Gastrocnemius medialis (tissue), 4 donors: ENCODE measurements at regions not wholly inside any gene's neighbourhood (a gene's known extent, or its start where the extent isn't known, plus 50 kb on each side); places are given as distances from the start of the nearest gene placed in this dataset.

ENCODE experiments used
- POLR2A ChIP-seq, 2 donors: fragments of 450-650 bp; IDR thresholded peaks; one replicate each; pipeline ENCODE4 v1.6.1; 2017; ENCODE audit warnings: antibody characterized with exemption in 2 of 2, mild to moderate bottlenecking in 2 of 2, moderate library complexity in 2 of 2
- TF ChIP-seq, protein P1 (sequence below), 5 experiments: fragments of 450-650 bp in 3 of 5; fragments of 200-600 bp in 2 of 5; sonication (generic) in 2 of 5; IDR thresholded peaks in 4 of 5; conservative IDR thresholded peaks in 1 of 5; 1 replicate in 4 of 5; 2 replicates in 1 of 5; pipeline ENCODE4 v1.5.1; 2016 to 2019; ENCODE audit warnings: antibody characterized with exemption in 5 of 5, mild to moderate bottlenecking in 3 of 5, moderate library complexity in 3 of 5

- TF ChIP-seq, protein P1, sequence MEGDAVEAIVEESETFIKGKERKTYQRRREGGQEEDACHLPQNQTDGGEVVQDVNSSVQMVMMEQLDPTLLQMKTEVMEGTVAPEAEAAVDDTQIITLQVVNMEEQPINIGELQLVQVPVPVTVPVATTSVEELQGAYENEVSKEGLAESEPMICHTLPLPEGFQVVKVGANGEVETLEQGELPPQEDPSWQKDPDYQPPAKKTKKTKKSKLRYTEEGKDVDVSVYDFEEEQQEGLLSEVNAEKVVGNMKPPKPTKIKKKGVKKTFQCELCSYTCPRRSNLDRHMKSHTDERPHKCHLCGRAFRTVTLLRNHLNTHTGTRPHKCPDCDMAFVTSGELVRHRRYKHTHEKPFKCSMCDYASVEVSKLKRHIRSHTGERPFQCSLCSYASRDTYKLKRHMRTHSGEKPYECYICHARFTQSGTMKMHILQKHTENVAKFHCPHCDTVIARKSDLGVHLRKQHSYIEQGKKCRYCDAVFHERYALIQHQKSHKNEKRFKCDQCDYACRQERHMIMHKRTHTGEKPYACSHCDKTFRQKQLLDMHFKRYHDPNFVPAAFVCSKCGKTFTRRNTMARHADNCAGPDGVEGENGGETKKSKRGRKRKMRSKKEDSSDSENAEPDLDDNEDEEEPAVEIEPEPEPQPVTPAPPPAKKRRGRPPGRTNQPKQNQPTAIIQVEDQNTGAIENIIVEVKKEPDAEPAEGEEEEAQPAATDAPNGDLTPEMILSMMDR (IDR thresholded peaks at IDR 0.05 in 4 of 5, conservative IDR thresholded peaks at IDR 0.05 in 1 of 5): no peak
- TF ChIP-seq POLR2A (IDR thresholded peaks at IDR 0.05): no peak
Observed at GRCh38 chr3:31364711-31365110, 168.0 kb upstream of the STT3B start.
